ENCODE measurements at regions not wholly inside any gene's neighbourhood (a gene's known extent, or its start where the extent isn't known, plus 50 kb on each side); places are given as distances from the start of the nearest gene placed in this dataset.

- TF ChIP-seq CTCF (IDR thresholded peaks at IDR 0.05): no peak
- no peak for TF ChIP-seq EZH2 (IDR thresholded peaks at IDR 0.05; ENCODE audit: borderline replicate concordance, insufficient read depth, low read depth, low read length, poor library complexity, severe bottlenecking)
These were observed 820.7 kb upstream of the TYRP1 start for GRCh38 chr9:11872471-11872870.

Data from B cell (primary cell).